ENCODE measurements at regions not wholly inside any gene's neighbourhood (a gene's known extent, or its start where the extent isn't known, plus 50 kb on each side); places are given as distances from the start of the nearest gene placed in this dataset.

- no peak overlapping the region for H3K27ac ChIP-seq (replicated peaks)
- H3K27me3 ChIP-seq (ENCODE audit: insufficient read depth, poor library complexity, severe bottlenecking), result no peaks in the 10 kb centered on the region
- DNase-seq (ENCODE audit: low read depth in 1 of 2, low spot score in 1 of 2), result peak in 1 of 2 experiments; percentile 4
- no peak overlapping the region for H3K4me3 ChIP-seq (replicated peaks; ENCODE audit: insufficient read depth, low read length)
- TF ChIP-seq GABPA (IDR thresholded peaks at IDR 0.05; ENCODE audit: low read depth) (no peak), CTCF (IDR thresholded peaks at IDR 0.05; ENCODE audit: insufficient read depth, low read length) (peak; percentile 28), POLR2AphosphoS5 (IDR thresholded peaks at IDR 0.05; ENCODE audit: low read depth) (no peak)
These were observed 304.1 kb upstream of the TECRL start for GRCh38 chr4:64713256-64713840.

GRCh38 chr4:64712590-64712989 lies 303.3 kb upstream of the TECRL start:
- DNase-seq (ENCODE audit: low read depth in 1 of 2, low spot score in 1 of 2), result no peak
- TF ChIP-seq CTCF (IDR thresholded peaks at IDR 0.05; ENCODE audit: insufficient read depth, low read length) (no peak), GABPA (IDR thresholded peaks at IDR 0.05; ENCODE audit: low read depth) (no peak), SPI1 (IDR thresholded peaks at IDR 0.05; ENCODE audit: borderline replicate concordance, low read depth) (no peak), POLR2AphosphoS5 (IDR thresholded peaks at IDR 0.05; ENCODE audit: low read depth) (no peak), REST (IDR thresholded peaks at IDR 0.05; ENCODE audit: insufficient replicate concordance, low read depth) (no peak)
- Histone ChIP-seq H3K4me3 (replicated peaks; ENCODE audit: insufficient read depth, low read length) (no peak overlapping the region), H3K27me3 (ENCODE audit: insufficient read depth, poor library complexity, severe bottlenecking) (no peaks in the 10 kb centered on the region), H3K27ac (replicated peaks) (no peak overlapping the region)

GRCh38 chr4:64705989-64706388 lies 296.7 kb upstream of the TECRL start:
- DNase-seq (ENCODE audit: low read depth in 1 of 2, low spot score in 1 of 2), result no peak
- no peak for TF ChIP-seq SPI1 (IDR thresholded peaks at IDR 0.05; ENCODE audit: borderline replicate concordance, low read depth)
- no peak for TF ChIP-seq POLR2AphosphoS5 (IDR thresholded peaks at IDR 0.05; ENCODE audit: low read depth)
- no peak for TF ChIP-seq REST (IDR thresholded peaks at IDR 0.05; ENCODE audit: insufficient replicate concordance, low read depth)
- TF ChIP-seq CTCF (IDR thresholded peaks at IDR 0.05; ENCODE audit: insufficient read depth, low read length), result no peak
- TF ChIP-seq GABPA (IDR thresholded peaks at IDR 0.05; ENCODE audit: low read depth), result no peak
- Histone ChIP-seq H3K4me3 (replicated peaks; ENCODE audit: insufficient read depth, low read length) (no peak overlapping the region), H3K27me3 (ENCODE audit: insufficient read depth, poor library complexity, severe bottlenecking) (no peaks in the 10 kb centered on the region), H3K27ac (replicated peaks) (no peak overlapping the region)

- TF ChIP-seq SPI1 (IDR thresholded peaks at IDR 0.05; ENCODE audit: borderline replicate concordance, low read depth) (no peak), REST (IDR thresholded peaks at IDR 0.05; ENCODE audit: insufficient replicate concordance, low read depth) (no peak), POLR2AphosphoS5 (IDR thresholded peaks at IDR 0.05; ENCODE audit: low read depth) (no peak), GABPA (IDR thresholded peaks at IDR 0.05; ENCODE audit: low read depth) (no peak), CTCF (IDR thresholded peaks at IDR 0.05; ENCODE audit: insufficient read depth, low read length) (no peak)
These were observed 288.9 kb upstream of the TECRL start for GRCh38 chr4:64698171-64698570.

More at GRCh38 chr4:64698171-64698570, 288.9 kb upstream of the TECRL start:
- DNase-seq (ENCODE audit: low read depth in 1 of 2, low spot score in 1 of 2), result no peak
- no peaks in the 10 kb centered on the region for H3K27me3 ChIP-seq (ENCODE audit: insufficient read depth, poor library complexity, severe bottlenecking)
- no peak overlapping the region for H3K4me3 ChIP-seq (replicated peaks; ENCODE audit: insufficient read depth, low read length)
- no peak overlapping the region for H3K27ac ChIP-seq (replicated peaks)
